ENCODE measurements at regions not wholly inside any gene's neighbourhood (a gene's known extent, or its start where the extent isn't known, plus 50 kb on each side); places are given as distances from the start of the nearest gene placed in this dataset.
"Not testable (repeated sequence)": the region's sequence is repeated elsewhere in the genome, so short reads cannot be mapped to it uniquely, and the experiment has no call there.

DNA sequence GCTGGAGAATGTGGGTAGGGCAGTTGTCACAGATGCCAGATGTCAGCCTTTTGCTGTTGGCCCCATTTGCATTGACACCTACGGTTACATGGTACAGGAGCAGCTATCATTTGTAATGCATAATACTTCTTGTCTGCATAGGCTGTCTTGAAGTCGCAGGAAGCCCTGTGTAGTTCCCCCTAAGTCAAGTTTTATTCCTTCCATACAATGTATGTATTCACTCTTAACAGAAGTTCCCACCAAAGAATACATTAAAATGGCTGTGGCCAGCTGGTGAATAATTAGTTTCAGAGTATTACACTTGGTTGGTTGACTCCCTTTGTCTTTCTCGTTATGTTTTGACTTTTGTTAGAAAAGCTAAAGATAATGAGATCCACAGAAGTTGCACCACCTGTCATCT, 1169.0 kb downstream of the REEP3 start:
- no peaks in the 10 kb centered on the region for H3K36me3 ChIP-seq (ENCODE audit: control insufficient read depth, insufficient read depth, low read length)
- no TSS peak for BruUV-seq (replicated peaks)
- H3K4me3 ChIP-seq (ENCODE audit: low read depth, low read length) = no peak overlapping the region
- no peaks in the 10 kb centered on the region for H3K9me3 ChIP-seq
- no peaks in the 10 kb centered on the region for H3K4me1 ChIP-seq
- ChIA-PET CTCF (no interaction called here), POLR2A (no interaction called here)
- Mint-ChIP-seq H3K4me1 (ENCODE audit: low read depth, unreplicated experiment) (no peaks in the 10 kb centered on the region), H3K27me3 (ENCODE audit: insufficient read depth, unreplicated experiment) (peaks cover 7% of the 10 kb centered on the region), H3K4me3 (ENCODE audit: unreplicated experiment) (no peak overlapping the region), H3K9me3 (ENCODE audit: unreplicated experiment) (no peaks in the 10 kb centered on the region), H3K36me3 (ENCODE audit: insufficient read depth, unreplicated experiment) (no peaks in the 10 kb centered on the region), H3K27ac (ENCODE audit: unreplicated experiment) (no peak overlapping the region)
- no peak for DNase-seq
- intact Hi-C loops (cut with micrococcal nuclease; ENCODE audit: unreplicated experiment) = no loop called here
- TF ChIP-seq, protein P1, sequence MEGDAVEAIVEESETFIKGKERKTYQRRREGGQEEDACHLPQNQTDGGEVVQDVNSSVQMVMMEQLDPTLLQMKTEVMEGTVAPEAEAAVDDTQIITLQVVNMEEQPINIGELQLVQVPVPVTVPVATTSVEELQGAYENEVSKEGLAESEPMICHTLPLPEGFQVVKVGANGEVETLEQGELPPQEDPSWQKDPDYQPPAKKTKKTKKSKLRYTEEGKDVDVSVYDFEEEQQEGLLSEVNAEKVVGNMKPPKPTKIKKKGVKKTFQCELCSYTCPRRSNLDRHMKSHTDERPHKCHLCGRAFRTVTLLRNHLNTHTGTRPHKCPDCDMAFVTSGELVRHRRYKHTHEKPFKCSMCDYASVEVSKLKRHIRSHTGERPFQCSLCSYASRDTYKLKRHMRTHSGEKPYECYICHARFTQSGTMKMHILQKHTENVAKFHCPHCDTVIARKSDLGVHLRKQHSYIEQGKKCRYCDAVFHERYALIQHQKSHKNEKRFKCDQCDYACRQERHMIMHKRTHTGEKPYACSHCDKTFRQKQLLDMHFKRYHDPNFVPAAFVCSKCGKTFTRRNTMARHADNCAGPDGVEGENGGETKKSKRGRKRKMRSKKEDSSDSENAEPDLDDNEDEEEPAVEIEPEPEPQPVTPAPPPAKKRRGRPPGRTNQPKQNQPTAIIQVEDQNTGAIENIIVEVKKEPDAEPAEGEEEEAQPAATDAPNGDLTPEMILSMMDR (IDR thresholded peaks at IDR 0.05; ENCODE audit: insufficient read depth in 1 of 2, low read depth in 1 of 2, low read length in 1 of 2, severe bottlenecking in 1 of 2, unreplicated experiment in 1 of 2) = no peak
- no peaks in the 10 kb centered on the region for H3K27me3 ChIP-seq (replicated peaks; ENCODE audit: control insufficient read depth, insufficient read depth, low read length)

DNA sequence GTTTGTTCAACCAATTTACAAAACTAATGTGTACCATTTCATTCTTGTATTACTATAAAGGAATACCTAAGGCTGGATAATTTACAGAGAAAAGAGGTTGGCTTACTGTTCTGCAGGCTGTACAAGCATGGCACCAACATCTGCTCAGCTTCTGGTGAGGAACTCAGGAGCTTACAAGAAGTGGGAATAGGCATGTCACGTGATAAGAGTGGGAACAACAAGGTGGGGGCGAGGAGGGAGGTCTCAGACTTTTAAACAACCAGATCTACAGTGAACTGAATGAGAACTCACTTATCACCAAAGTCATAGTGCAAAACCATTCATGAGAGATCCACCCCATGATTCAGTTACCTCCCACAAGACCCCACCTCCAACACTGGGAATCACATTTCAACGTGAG, 1178.0 kb downstream of the REEP3 start:
- Mint-ChIP-seq H3K4me1 (ENCODE audit: low read depth, unreplicated experiment) (no peaks in the 10 kb centered on the region), H3K27ac (ENCODE audit: unreplicated experiment) (no peak overlapping the region)

DNA sequence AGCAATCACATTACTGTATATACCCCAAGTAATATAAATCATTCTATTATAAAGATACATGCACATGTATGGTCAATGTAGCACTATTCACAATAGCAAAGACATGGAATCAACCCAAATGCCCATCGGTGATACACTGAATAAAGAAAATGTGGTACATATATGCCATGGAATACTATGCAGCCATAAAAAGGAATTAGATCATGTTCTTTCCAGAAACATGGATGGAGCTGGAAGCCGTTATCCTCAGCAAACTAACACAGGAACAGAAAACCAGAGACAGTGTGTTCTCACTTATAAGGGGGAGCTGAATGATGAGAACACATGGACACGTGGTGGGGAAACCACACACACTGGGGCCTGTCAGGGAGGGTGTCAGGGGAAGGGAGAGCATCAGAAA, 1180.9 kb downstream of the REEP3 start:
- BruUV-seq (replicated peaks); H3K4me3 Mint-ChIP-seq (ENCODE audit: unreplicated experiment); H3K9me3 Mint-ChIP-seq (ENCODE audit: unreplicated experiment); H3K27me3 ChIP-seq (replicated peaks; ENCODE audit: control insufficient read depth, insufficient read depth, low read length); H3K4me1 ChIP-seq; POLR2A ChIA-PET; H3K27me3 Mint-ChIP-seq (ENCODE audit: insufficient read depth, unreplicated experiment); H3K27ac Mint-ChIP-seq (ENCODE audit: unreplicated experiment); H3K9me3 ChIP-seq; intact Hi-C loops (cut with micrococcal nuclease; ENCODE audit: unreplicated experiment); DNase-seq; CTCF ChIA-PET; H3K4me3 ChIP-seq (ENCODE audit: low read depth, low read length); H3K36me3 Mint-ChIP-seq (ENCODE audit: insufficient read depth, unreplicated experiment); H3K36me3 ChIP-seq (ENCODE audit: control insufficient read depth, insufficient read depth, low read length); H3K4me1 Mint-ChIP-seq (ENCODE audit: low read depth, unreplicated experiment): not testable (repeated sequence)

More for the DNA sequence above, 1178.0 kb downstream of the REEP3 start:
- Mint-ChIP-seq H3K27me3 (ENCODE audit: insufficient read depth, unreplicated experiment) (peaks cover 2% of the 10 kb centered on the region), H3K9me3 (ENCODE audit: unreplicated experiment) (no peaks in the 10 kb centered on the region), H3K36me3 (ENCODE audit: insufficient read depth, unreplicated experiment) (no peaks in the 10 kb centered on the region), H3K4me3 (ENCODE audit: unreplicated experiment) (no peak overlapping the region)
- intact Hi-C loops (cut with micrococcal nuclease; ENCODE audit: unreplicated experiment) = no loop called here
- Histone ChIP-seq H3K4me1 (no peaks in the 10 kb centered on the region), H3K27me3 (replicated peaks; ENCODE audit: control insufficient read depth, insufficient read depth, low read length) (no peaks in the 10 kb centered on the region), H3K9me3 (no peaks in the 10 kb centered on the region), H3K36me3 (ENCODE audit: control insufficient read depth, insufficient read depth, low read length) (no peaks in the 10 kb centered on the region), H3K4me3 (ENCODE audit: low read depth, low read length) (no peak overlapping the region)
- TF ChIP-seq, protein P1 (IDR thresholded peaks at IDR 0.05; ENCODE audit: insufficient read depth in 1 of 2, low read depth in 1 of 2, low read length in 1 of 2, severe bottlenecking in 1 of 2, unreplicated experiment in 1 of 2) = no peak
- no peak for DNase-seq
- BruUV-seq (replicated peaks) = no TSS peak
- ChIA-PET CTCF (no interaction called here), POLR2A (no interaction called here)

Data from Caco-2 (cell line).